OCI-LY3 (cell line): ENCODE measurements at regions not wholly inside any gene's neighbourhood (a gene's known extent, or its start where the extent isn't known, plus 50 kb on each side); places are given as distances from the start of the nearest gene placed in this dataset.

Experiments
- H2AFZ ChIP-seq: fragments of 200-600, 300-600 bp; shearing (Covaris generic); 2 replicates; pipeline ENCODE4 v1.6.0; 2014; ENCODE audit warnings: antibody characterized with exemption, low read depth, low read length
- H3K27ac ChIP-seq: fragments of 200-600, 300-600 bp; sonication (generic); 2 replicates; pipeline ENCODE4 v1.5.1; 2014; ENCODE audit warnings: mild to moderate bottlenecking, low read length, moderate library complexity, mixed read lengths
- H3K27me3 ChIP-seq: fragments of 200-600, 300-600 bp; sonication (generic); 2 replicates; pipeline ENCODE4 v1.6.1; 2014; ENCODE audit warnings: low read depth, low read length, mixed read lengths
- H3K36me3 ChIP-seq: fragments of 200-600, 300-600 bp; sonication (generic); replicated peaks from 2 replicates; pipeline ENCODE3; 2014; ENCODE audit warnings: low read depth, low read length, mixed read lengths
- H3K4me1 ChIP-seq: fragments of 300-600, 200-600 bp; sonication (generic); 2 replicates; pipeline ENCODE4 v1.6.1; 2014; ENCODE audit warnings: low read length, mixed read lengths
- H3K4me2 ChIP-seq: fragments of 200-600, 300-600 bp; sonication (generic); 2 replicates; pipeline ENCODE4 v1.6.1; 2014; ENCODE audit warnings: low read length, mixed read lengths
- H3K4me3 ChIP-seq: fragments of 300-600, 200-600 bp; sonication (generic); 2 replicates; pipeline ENCODE4 v1.5.1; 2014; ENCODE audit warnings: antibody characterized with exemption, mild to moderate bottlenecking, low read length, moderate library complexity
- H3K79me2 ChIP-seq: fragments of 300-600, 200-600 bp; shearing (Covaris generic); 2 replicates; pipeline ENCODE4 v1.6.1; 2014; ENCODE audit warnings: mild to moderate bottlenecking, low read length, mixed read lengths
- H3K9ac ChIP-seq: fragments of 300-600, 200-600 bp; shearing (Covaris generic); 2 replicates; pipeline ENCODE4 v1.6.0; 2014; ENCODE audit warnings: mild to moderate bottlenecking, low read length, moderate library complexity
- H3K9me3 ChIP-seq: fragments of 200-600, 300-600 bp; shearing (Covaris generic); 2 replicates; pipeline ENCODE4 v1.6.1; 2014; ENCODE audit warnings: low read length, mixed read lengths; ENCODE audit not compliant: insufficient read depth
- H4K20me1 ChIP-seq: fragments of 200-600, 300-600 bp; sonication (generic); 2 replicates; pipeline ENCODE4 v1.6.1; 2016; ENCODE audit warnings: low read length, mixed read lengths; ENCODE audit not compliant: insufficient read depth
- EZH2phosphoT487 ChIP-seq: fragments of 200-600 bp; shearing (Covaris generic); IDR thresholded peaks from 2 replicates; pipeline ENCODE4 v1.6.1; 2018; ENCODE audit warnings: antibody characterized with exemption, mixed run types, low read depth
- TF ChIP-seq, protein P1 (sequence below): fragments of 200-600, 300-600 bp; sonication (generic); IDR thresholded peaks from 2 replicates; pipeline ENCODE4 v1.5.1; 2014; ENCODE audit warnings: antibody characterized with exemption, low read length, low read depth

DNA sequence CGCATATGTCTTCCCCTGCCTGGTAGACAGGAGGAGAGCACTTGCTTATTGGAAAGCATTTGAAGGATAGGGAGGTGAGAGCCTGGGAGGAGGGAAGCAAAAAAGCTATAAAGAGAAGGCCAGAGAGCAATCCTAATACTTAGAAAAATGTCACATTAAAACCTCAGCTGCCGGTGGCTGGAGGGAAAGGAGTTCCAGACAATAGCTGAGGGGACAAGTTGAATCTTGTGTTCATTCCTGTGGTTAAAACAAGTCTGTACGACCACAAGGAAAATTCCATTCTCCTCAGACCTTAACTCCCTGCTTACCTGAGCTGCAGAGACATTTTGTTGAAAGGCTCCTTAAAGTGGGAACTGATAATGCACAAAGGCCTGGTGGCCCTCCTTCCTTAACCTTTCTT is 218.8 kb upstream of the CAMK1G start:
- no peaks in the 10 kb centered on the region for H3K4me1 ChIP-seq
- H4K20me1 ChIP-seq: no peaks in the 10 kb centered on the region
- H3K36me3 ChIP-seq: no peaks in the 10 kb centered on the region
- no peak overlapping the region for H3K27ac ChIP-seq
- TF ChIP-seq, protein P1, sequence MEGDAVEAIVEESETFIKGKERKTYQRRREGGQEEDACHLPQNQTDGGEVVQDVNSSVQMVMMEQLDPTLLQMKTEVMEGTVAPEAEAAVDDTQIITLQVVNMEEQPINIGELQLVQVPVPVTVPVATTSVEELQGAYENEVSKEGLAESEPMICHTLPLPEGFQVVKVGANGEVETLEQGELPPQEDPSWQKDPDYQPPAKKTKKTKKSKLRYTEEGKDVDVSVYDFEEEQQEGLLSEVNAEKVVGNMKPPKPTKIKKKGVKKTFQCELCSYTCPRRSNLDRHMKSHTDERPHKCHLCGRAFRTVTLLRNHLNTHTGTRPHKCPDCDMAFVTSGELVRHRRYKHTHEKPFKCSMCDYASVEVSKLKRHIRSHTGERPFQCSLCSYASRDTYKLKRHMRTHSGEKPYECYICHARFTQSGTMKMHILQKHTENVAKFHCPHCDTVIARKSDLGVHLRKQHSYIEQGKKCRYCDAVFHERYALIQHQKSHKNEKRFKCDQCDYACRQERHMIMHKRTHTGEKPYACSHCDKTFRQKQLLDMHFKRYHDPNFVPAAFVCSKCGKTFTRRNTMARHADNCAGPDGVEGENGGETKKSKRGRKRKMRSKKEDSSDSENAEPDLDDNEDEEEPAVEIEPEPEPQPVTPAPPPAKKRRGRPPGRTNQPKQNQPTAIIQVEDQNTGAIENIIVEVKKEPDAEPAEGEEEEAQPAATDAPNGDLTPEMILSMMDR: no peak
- no peak for TF ChIP-seq EZH2phosphoT487
- H3K9ac ChIP-seq: no peak overlapping the region
- peaks cover 45% of the 10 kb centered on the region for H3K27me3 ChIP-seq
- no peak overlapping the region for H3K4me2 ChIP-seq
- H3K79me2 ChIP-seq: no peaks in the 10 kb centered on the region
- H2AFZ ChIP-seq: no peak overlapping the region
- H3K4me3 ChIP-seq: no peak overlapping the region
- H3K9me3 ChIP-seq: no peaks in the 10 kb centered on the region

DNA sequence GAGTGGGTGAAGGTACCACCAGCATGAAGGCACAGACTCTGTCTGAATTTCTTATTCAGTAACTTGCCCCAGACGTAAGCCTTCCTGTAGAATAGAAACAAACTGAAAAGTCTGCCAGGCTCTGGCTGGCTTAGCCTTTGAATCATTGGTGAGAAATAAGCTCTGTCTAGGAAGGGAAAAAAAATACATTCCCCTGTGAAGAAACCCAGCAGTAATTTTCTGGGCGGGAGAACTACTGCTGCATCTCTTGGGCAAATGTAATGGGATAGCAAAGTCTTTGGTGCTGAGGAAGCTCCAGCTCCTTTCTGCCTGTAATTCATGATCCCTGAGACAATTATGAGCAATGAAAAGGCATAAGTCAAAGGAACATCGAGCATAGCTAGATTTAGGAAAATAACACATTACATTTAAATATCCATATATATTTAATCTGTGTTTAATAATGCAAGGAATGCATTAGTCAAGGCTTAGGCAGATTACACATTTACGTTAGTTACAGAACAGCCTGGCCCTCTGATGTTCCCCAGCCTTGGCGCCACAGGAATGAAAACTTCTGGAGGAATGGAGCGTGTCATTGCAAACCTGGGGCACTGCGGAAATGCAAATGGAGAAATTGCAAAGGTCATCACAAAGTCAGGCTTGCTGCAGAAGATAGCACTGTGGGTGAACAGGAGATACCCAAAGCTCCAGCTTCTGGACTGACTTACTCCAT is 216.3 kb upstream of the CAMK1G start:
- H3K27me3 ChIP-seq: peaks cover 34% of the 10 kb centered on the region
- H3K9me3 ChIP-seq: no peaks in the 10 kb centered on the region
- H3K9ac ChIP-seq: no peak overlapping the region
- H2AFZ ChIP-seq: no peak overlapping the region
- no peak overlapping the region for H3K4me3 ChIP-seq
- H3K4me2 ChIP-seq: no peak overlapping the region
- no peak overlapping the region for H3K27ac ChIP-seq
- no peaks in the 10 kb centered on the region for H4K20me1 ChIP-seq
- no peaks in the 10 kb centered on the region for H3K36me3 ChIP-seq
- no peaks in the 10 kb centered on the region for H3K79me2 ChIP-seq
- no peak for TF ChIP-seq EZH2phosphoT487
- TF ChIP-seq, protein P1: no peak
- H3K4me1 ChIP-seq: no peaks in the 10 kb centered on the region

DNA sequence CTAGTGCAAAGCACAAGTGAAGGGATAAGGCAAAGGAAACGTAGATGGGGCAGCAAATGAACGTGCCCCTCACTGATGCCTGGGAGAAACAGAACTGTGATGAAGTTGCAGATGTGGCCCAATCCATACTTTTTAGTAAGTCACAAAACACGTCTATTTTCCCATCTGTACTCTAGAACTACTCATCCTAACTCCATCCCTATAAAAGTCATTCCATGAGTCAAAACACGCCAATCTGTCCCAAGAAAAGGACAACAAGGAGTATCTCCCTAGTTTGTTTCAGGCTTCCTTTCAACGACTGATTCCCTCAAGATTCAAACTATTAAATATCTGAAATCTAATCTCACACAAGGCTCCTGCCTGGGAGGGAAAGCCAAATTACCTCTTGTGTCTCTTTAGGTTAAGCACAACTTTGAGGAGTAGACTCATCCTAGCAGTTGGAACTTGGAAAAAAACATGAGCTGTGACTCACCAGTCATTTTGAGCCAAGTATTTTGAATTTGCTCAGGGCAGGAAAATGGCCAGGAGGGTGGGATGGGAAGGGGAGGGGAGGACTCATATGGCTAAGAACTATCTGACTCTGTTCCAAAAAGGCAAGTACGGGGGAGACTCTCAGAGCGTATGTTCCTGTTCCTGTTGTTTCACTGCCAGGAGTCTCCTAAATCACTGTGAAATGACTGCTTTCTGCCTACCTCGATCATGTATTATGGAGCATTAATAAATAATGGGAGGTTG is 214.5 kb upstream of the CAMK1G start:
- Histone ChIP-seq H3K9ac (no peak overlapping the region), H3K27me3 (peaks cover 40% of the 10 kb centered on the region), H3K36me3 (no peaks in the 10 kb centered on the region), H3K4me1 (no peaks in the 10 kb centered on the region), H3K79me2 (no peaks in the 10 kb centered on the region), H3K4me2 (no peak overlapping the region), H2AFZ (no peak overlapping the region), H3K4me3 (no peak overlapping the region), H3K27ac (no peak overlapping the region), H4K20me1 (no peaks in the 10 kb centered on the region), H3K9me3 (no peaks in the 10 kb centered on the region)
- TF ChIP-seq, protein P1: no peak
- TF ChIP-seq EZH2phosphoT487: no peak

DNA sequence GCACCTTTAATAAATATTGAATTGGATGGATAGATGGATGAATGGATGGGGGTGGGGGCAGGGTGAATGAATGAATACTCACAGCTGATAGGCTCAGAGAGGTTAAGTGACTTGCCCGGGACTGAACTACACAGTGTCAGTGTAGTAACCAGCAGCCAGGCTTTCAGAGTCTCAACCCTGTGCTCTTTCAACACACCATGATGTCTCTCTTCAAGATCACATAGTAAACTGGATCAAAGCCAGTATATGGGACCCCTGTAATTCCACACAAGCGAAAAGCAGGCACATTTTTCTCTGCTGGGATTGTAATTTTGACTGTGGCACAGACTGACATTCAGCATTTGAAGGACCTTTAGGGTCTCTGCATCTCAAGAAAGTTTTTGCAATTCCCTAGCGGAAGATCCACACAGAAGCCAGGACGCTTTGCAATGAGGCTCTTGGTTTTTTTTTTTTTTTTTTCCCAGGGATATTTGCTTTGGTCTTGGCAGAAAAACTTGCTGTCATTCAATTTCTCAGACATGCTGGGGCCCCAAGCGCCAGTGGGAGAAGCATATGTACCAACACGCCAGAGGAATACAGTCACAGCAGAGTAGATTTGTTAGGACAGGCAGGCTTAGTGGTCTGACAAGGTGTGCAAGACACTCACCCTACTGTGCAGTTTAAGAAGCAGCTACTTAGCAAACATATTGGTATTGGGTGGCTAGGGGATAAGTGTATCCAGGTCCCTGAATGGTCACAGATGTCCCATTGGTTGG is 213.1 kb upstream of the CAMK1G start:
- TF ChIP-seq, protein P1: no peak
- TF ChIP-seq EZH2phosphoT487: no peak
- Histone ChIP-seq H3K27ac (no peak overlapping the region), H4K20me1 (no peaks in the 10 kb centered on the region)

More for the DNA sequence above, 213.1 kb upstream of the CAMK1G start:
- Histone ChIP-seq H3K9ac (no peak overlapping the region), H3K4me3 (no peak overlapping the region), H3K4me2 (no peak overlapping the region), H3K79me2 (no peaks in the 10 kb centered on the region), H3K4me1 (no peaks in the 10 kb centered on the region), H3K27me3 (peaks cover 46% of the 10 kb centered on the region), H3K9me3 (no peaks in the 10 kb centered on the region), H3K36me3 (no peaks in the 10 kb centered on the region), H2AFZ (no peak overlapping the region)
